SK-N-SH (cell line): ENCODE measurements at regions not wholly inside any gene's neighbourhood (a gene's known extent, or its start where the extent isn't known, plus 50 kb on each side); places are given as distances from the start of the nearest gene placed in this dataset.

ENCODE experiments used
- CTCF ChIA-PET: fragments of 300-600, 350-600 bp; formaldehyde crosslinking; extraction: SDS; loops from one replicate; lab custom pipeline; 2021; lab: Yijun Ruan, JAX
- POLR2A ChIA-PET: fragments of 350-600 bp; sonication (Branson Sonifier 250); formaldehyde crosslinking; extraction: SDS; loops from one replicate; lab custom pipeline; 2020; ENCODE audit warnings: antibody characterized with exemption, inconsistent platforms; lab: Yijun Ruan, JAX
- DNase-seq: peaks from one replicate; pipeline ENCODE4 v3.0.0; 2012
- H2AFZ ChIP-seq: fragments of 200-600 bp; sonication (generic); 2 replicates; pipeline ENCODE4 v1.8.1; 2016; ENCODE audit warnings: antibody characterized with exemption, mild to moderate bottlenecking, low read depth
- H3F3A ChIP-seq: fragments of 200-600 bp; sonication (generic); replicated peaks from 2 replicates; pipeline ENCODE3; 2016; ENCODE audit warnings: antibody characterized with exemption, mild to moderate bottlenecking; ENCODE audit not compliant: insufficient read depth
- H3K27ac ChIP-seq, 2 experiments: fragments of 200-500 bp in 1 of 2; fragments of 200-600 bp in 1 of 2; sonication (Bioruptor generic) in 1 of 2; sonication (generic), shearing (Covaris generic) in 1 of 2; 2 replicates each; pipeline versions ENCODE4 v1.5.1 to v1.6.1; 2014 to 2016; ENCODE audit warnings: low read depth in 2 of 2, inconsistent platforms in 1 of 2, low read length in 1 of 2, mild to moderate bottlenecking in 1 of 2, mixed read lengths in 1 of 2
- H3K27me3 ChIP-seq: fragments of 200-600 bp; sonication (generic), shearing (Covaris generic); 2 replicates; pipeline ENCODE4 v1.6.1; 2016; ENCODE audit warnings: mixed run types; ENCODE audit not compliant: insufficient read depth
- H3K36me3 ChIP-seq, 2 experiments: fragments of 200-500 bp in 1 of 2; fragments of 200-600 bp in 1 of 2; sonication (Bioruptor generic) in 1 of 2; sonication (generic) in 1 of 2; replicated peaks in 1 of 2; 2 replicates each; pipeline versions ENCODE3 to v1.5.1; 2014 to 2016; ENCODE audit warnings: low read length in 1 of 2, mild to moderate bottlenecking in 1 of 2; ENCODE audit not compliant: insufficient read depth in 2 of 2, control insufficient read depth in 1 of 2
- H3K4me1 ChIP-seq, 2 experiments: fragments of 200-500 bp in 1 of 2; fragments of 200-600 bp in 1 of 2; sonication (Bioruptor generic) in 1 of 2; sonication (generic), shearing (Covaris generic) in 1 of 2; 2 replicates each; pipeline versions ENCODE4 v1.5.1 to v1.6.1; 2014 to 2016; ENCODE audit warnings: low read depth in 1 of 2, low read length in 1 of 2, mixed run types in 1 of 2; ENCODE audit not compliant: insufficient read depth in 2 of 2, control insufficient read depth in 1 of 2
- H3K4me2 ChIP-seq: fragments of 200-600 bp; sonication (generic), shearing (Covaris generic); 2 replicates; pipeline ENCODE4 v1.6.1; 2017; ENCODE audit warnings: mixed run types
- H3K4me3 ChIP-seq, 2 experiments: fragments of 200-500 bp in 1 of 2; fragments of 200-600 bp in 1 of 2; sonication (Bioruptor generic) in 1 of 2; sonication (generic), shearing (Covaris generic) in 1 of 2; 2 replicates each; pipeline versions ENCODE4 v1.5.1 to v1.8.1; 2014 to 2016; ENCODE audit warnings: low read depth in 2 of 2, inconsistent platforms in 1 of 2, low read length in 1 of 2, mild to moderate bottlenecking in 1 of 2, mixed read lengths in 1 of 2, moderate library complexity in 1 of 2
- H3K79me2 ChIP-seq: fragments of 200-600 bp; sonication (generic); 2 replicates; pipeline ENCODE4 v1.8.1; 2017; ENCODE audit warnings: mild to moderate bottlenecking; ENCODE audit not compliant: insufficient read depth
- H3K9ac ChIP-seq: fragments of 200-600 bp; sonication (generic); 2 replicates; pipeline ENCODE4 v1.6.1; 2017; ENCODE audit warnings: mixed run types
- H3K9me2 ChIP-seq: fragments of 200-600 bp; sonication (generic); 2 replicates; pipeline ENCODE4 v1.6.1; 2017; ENCODE audit warnings: mixed run types
- H3K9me3 ChIP-seq: fragments of 200-600 bp; sonication (generic); 2 replicates; pipeline ENCODE4 v1.6.1; 2017; ENCODE audit warnings: mixed run types, mild to moderate bottlenecking, moderate library complexity
- H4K20me1 ChIP-seq: fragments of 200-600 bp; sonication (generic); 2 replicates; pipeline ENCODE4 v1.6.1; 2017; ENCODE audit warnings: mild to moderate bottlenecking, mixed run types; ENCODE audit not compliant: insufficient read depth
- CHD2 ChIP-seq: fragments of 150-350 bp; IDR thresholded peaks from 2 replicates; pipeline ENCODE4 v1.6.1; 2018; ENCODE audit warnings: low read length; ENCODE audit not compliant: partially characterized antibody
- ELF1 ChIP-seq: IDR thresholded peaks from 2 replicates; pipeline ENCODE4 v1.4.0; 2012
- EP300 ChIP-seq, 2 experiments: IDR thresholded peaks; 2 replicates each; pipeline versions ENCODE4 v1.4.0 to v1.6.1; 2012; ENCODE audit warnings: borderline replicate concordance in 1 of 2, low read depth in 1 of 2, low read length in 1 of 2
- FOSL2 ChIP-seq: IDR thresholded peaks from 2 replicates; pipeline ENCODE4 v1.4.0; 2012; ENCODE audit warnings: low read depth, mild to moderate bottlenecking, moderate library complexity, borderline replicate concordance
- GABPA ChIP-seq: IDR thresholded peaks from 2 replicates; pipeline ENCODE4 v1.4.0; 2012; ENCODE audit warnings: low read depth, mild to moderate bottlenecking
- NFIC ChIP-seq: IDR thresholded peaks from 2 replicates; pipeline ENCODE4 v1.4.0; 2012; ENCODE audit warnings: borderline replicate concordance
- SIN3A ChIP-seq: IDR thresholded peaks from 2 replicates; pipeline ENCODE4 v1.6.1; 2012; ENCODE audit warnings: low read depth, mild to moderate bottlenecking, low read length, moderate library complexity, borderline replicate concordance
- SMC3 ChIP-seq: IDR thresholded peaks from 2 replicates; pipeline ENCODE4 v1.6.1; 2012; ENCODE audit warnings: low read depth, low read length, improper control_type of control experiment
- TAF1 ChIP-seq: IDR thresholded peaks from 2 replicates; pipeline ENCODE4 v1.6.1; 2012; ENCODE audit warnings: low read depth, mild to moderate bottlenecking, low read length, moderate library complexity, borderline replicate concordance
- TCF12 ChIP-seq: IDR thresholded peaks from 2 replicates; pipeline ENCODE4 v1.4.0; 2012
- USF2 ChIP-seq: fragments of 150-350 bp; IDR thresholded peaks from 2 replicates; pipeline ENCODE4 v1.6.1; 2017; ENCODE audit warnings: antibody characterized with exemption, low read length, low read depth, borderline replicate concordance
- WGBS: methylation state at CpG from one replicate; pipeline ENCODE4 v1.1.6; 2017; ENCODE audit warnings: low lambda C conversion rate; 5-methylcytosine and 5-hydroxymethylcytosine counted together
- TF ChIP-seq, protein P1 (sequence below): IDR thresholded peaks from 2 replicates; pipeline ENCODE4 v1.4.0; 2012; ENCODE audit warnings: low read depth, borderline replicate concordance
- TF ChIP-seq, protein P2 (sequence below): IDR thresholded peaks from 2 replicates; pipeline ENCODE4 v1.4.0; 2012; ENCODE audit warnings: low read depth, borderline replicate concordance

DNA sequence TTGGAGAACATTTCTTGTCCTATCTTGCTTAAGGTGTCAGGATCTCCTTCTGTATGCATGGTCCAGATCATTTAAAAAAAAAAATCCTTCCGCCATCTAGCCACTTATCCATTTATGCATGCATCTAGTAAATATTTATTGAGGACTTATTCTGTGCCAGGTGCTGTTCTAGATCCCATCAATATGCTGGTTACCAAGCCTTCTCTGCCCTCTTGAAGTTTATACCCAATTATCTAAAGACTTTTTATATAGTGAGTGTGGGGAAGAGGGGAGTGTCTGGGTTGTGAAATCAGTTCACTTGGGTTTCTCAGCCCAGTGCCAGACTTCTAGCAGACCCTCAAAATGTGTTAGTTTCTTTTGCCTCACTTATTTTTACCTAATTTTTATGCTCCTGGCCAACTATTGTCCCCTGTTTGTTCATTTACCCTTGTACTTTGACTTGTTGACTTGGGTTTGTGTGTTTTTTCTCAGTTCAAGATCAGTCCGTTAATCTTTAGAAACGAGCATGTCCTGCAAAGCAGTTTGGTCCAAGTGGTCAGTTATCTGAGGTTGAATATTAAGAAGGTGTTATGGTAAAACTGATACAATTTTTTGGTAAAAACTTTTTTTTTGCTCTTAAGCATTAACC, 488.9 kb downstream of the PCNX1 start (continued):
- TF ChIP-seq, protein P1, sequence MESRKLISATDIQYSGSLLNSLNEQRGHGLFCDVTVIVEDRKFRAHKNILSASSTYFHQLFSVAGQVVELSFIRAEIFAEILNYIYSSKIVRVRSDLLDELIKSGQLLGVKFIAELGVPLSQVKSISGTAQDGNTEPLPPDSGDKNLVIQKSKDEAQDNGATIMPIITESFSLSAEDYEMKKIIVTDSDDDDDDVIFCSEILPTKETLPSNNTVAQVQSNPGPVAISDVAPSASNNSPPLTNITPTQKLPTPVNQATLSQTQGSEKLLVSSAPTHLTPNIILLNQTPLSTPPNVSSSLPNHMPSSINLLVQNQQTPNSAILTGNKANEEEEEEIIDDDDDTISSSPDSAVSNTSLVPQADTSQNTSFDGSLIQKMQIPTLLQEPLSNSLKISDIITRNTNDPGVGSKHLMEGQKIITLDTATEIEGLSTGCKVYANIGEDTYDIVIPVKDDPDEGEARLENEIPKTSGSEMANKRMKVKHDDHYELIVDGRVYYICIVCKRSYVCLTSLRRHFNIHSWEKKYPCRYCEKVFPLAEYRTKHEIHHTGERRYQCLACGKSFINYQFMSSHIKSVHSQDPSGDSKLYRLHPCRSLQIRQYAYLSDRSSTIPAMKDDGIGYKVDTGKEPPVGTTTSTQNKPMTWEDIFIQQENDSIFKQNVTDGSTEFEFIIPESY, result no peak
- TF ChIP-seq USF2, result no peak

- POLR2A ChIA-PET, result no interaction called here
These were observed 490.1 kb downstream of the PCNX1 start for GRCh38 chr14:71397371-71397770.

GRCh38 chr14:71398450-71398849, 491.2 kb downstream of the PCNX1 start:
- Histone ChIP-seq H4K20me1 (no peaks in the 10 kb centered on the region), H3K4me1 (peaks cover 12 to 31% of the 10 kb centered on the region in 2 experiments; a peak in 3 of 4 replicates), H3K4me3 (no peak overlapping the region), H3K9ac (no peak overlapping the region), H2AFZ (no peak overlapping the region), H3K27ac (no peak overlapping the region; a peak in 1 of 4 replicates), H3K4me2 (no peak overlapping the region), H3F3A (peaks cover 10% of the 10 kb centered on the region), H3K27me3 (no peaks in the 10 kb centered on the region), H3K9me3 (no peaks in the 10 kb centered on the region), H3K36me3 (no peaks in the 10 kb centered on the region), H3K79me2 (peaks cover 84% of the 10 kb centered on the region), H3K9me2 (no peaks in the 10 kb centered on the region)
- 93% methylated on average over 3 of the region's 3 CpGs for WGBS
- POLR2A ChIA-PET, result no interaction called here
- TF ChIP-seq FOSL2 (no peak), TAF1 (no peak), SMC3 (no peak), NFIC (no peak), CHD2 (no peak), SIN3A (no peak), TCF12 (no peak), ELF1 (no peak)
- TF ChIP-seq, protein P2, sequence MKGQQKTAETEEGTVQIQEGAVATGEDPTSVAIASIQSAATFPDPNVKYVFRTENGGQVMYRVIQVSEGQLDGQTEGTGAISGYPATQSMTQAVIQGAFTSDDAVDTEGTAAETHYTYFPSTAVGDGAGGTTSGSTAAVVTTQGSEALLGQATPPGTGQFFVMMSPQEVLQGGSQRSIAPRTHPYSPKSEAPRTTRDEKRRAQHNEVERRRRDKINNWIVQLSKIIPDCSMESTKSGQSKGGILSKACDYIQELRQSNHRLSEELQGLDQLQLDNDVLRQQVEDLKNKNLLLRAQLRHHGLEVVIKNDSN, result no peak
- CTCF ChIA-PET, result no interaction called here
- no peak for DNase-seq

More at GRCh38 chr14:71397371-71397770, 490.1 kb downstream of the PCNX1 start:
- Histone ChIP-seq H3K9ac (no peak overlapping the region), H2AFZ (no peak overlapping the region), H3K27me3 (no peaks in the 10 kb centered on the region), H3K9me2 (no peaks in the 10 kb centered on the region), H3K79me2 (peaks cover 78% of the 10 kb centered on the region), H3K4me1 (peaks cover 12 to 28% of the 10 kb centered on the region in 2 experiments; a peak in 3 of 4 replicates), H3K4me3 (no peak overlapping the region), H3K9me3 (no peaks in the 10 kb centered on the region), H3K27ac (peak overlapping the region in 1 of 2 experiments; percentile 60; a peak in 2 of 4 replicates), H4K20me1 (no peaks in the 10 kb centered on the region), H3K36me3 (no peaks in the 10 kb centered on the region), H3F3A (peaks cover 10% of the 10 kb centered on the region), H3K4me2 (no peak overlapping the region)
- TF ChIP-seq GABPA (no peak), EP300 (IDR thresholded peaks at IDR 0.05; ENCODE audit: borderline replicate concordance in 1 of 2, low read depth in 1 of 2, low read length in 1 of 2) (0 out of 4 replicates have a peak, but pooled peaks of 1 of the 2 experiments have one; percentile 34)
- CTCF ChIA-PET, result interaction anchor here (1.2 kb wide), 1 partner anchor 15 kb away, joined by 3 read pairs; no protein-coding TSS in a partner anchor
- peak; percentile 19 for DNase-seq
